H9 (cell line): ENCODE measurements at regions not wholly inside any gene's neighbourhood (a gene's known extent, or its start where the extent isn't known, plus 50 kb on each side); places are given as distances from the start of the nearest gene placed in this dataset.
"Not testable (repeated sequence)": the region's sequence is repeated elsewhere in the genome, so short reads cannot be mapped to it uniquely, and the experiment has no call there.

Experiments
- DNase-seq: peaks from one replicate; pipeline ENCODE4 v3.0.0-alpha.2; 2017
- H2AFZ ChIP-seq: one replicate; pipeline ENCODE4 v1.6.1; 2013; ENCODE audit warnings: mild to moderate bottlenecking, low read length, control low read depth, moderate library complexity
- H2AK5ac ChIP-seq: 2 replicates; pipeline ENCODE4 v1.6.1; 2013; ENCODE audit warnings: low read length, control low read depth, mixed read lengths; ENCODE audit not compliant: insufficient read length
- H2BK120ac ChIP-seq: one replicate; pipeline ENCODE4 v1.6.1; 2013; ENCODE audit warnings: low read depth, mild to moderate bottlenecking, low read length, control low read depth, inconsistent platforms; ENCODE audit not compliant: poor library complexity, severe bottlenecking
- H2BK12ac ChIP-seq: 2 replicates; pipeline ENCODE4 v1.6.1; 2013; ENCODE audit warnings: low read length, control low read depth, mixed read lengths, low read depth; ENCODE audit not compliant: insufficient read length
- H2BK15ac ChIP-seq: 2 replicates; pipeline ENCODE4 v1.6.1; 2013; ENCODE audit warnings: low read depth, low read length, control low read depth
- H2BK20ac ChIP-seq: one replicate; pipeline ENCODE4 v1.6.1; 2013; ENCODE audit warnings: low read depth, mild to moderate bottlenecking, low read length, control low read depth, inconsistent platforms; ENCODE audit not compliant: poor library complexity, severe bottlenecking
- H2BK5ac ChIP-seq: 2 replicates; pipeline ENCODE4 v1.6.1; 2013; ENCODE audit warnings: low read length, control low read depth, mixed read lengths; ENCODE audit not compliant: insufficient read length
- H3K14ac ChIP-seq: 2 replicates; pipeline ENCODE4 v1.6.1; 2013; ENCODE audit warnings: low read length, control low read depth; ENCODE audit not compliant: insufficient read depth
- H3K18ac ChIP-seq: 2 replicates; pipeline ENCODE4 v1.6.1; 2013; ENCODE audit warnings: low read depth, mild to moderate bottlenecking, mixed read lengths, low read length, control low read depth; ENCODE audit not compliant: insufficient read length
- H3K23ac ChIP-seq: 2 replicates; pipeline ENCODE4 v1.6.1; 2013; ENCODE audit warnings: low read length, control low read depth, mixed read lengths, low read depth; ENCODE audit not compliant: insufficient read length
- H3K23me2 ChIP-seq: 2 replicates; pipeline ENCODE4 v1.6.1; 2013; ENCODE audit warnings: low read depth, mild to moderate bottlenecking, mixed read lengths, low read length, control low read depth; ENCODE audit not compliant: insufficient read length, poor library complexity, severe bottlenecking
- H3K27ac ChIP-seq: 2 replicates; pipeline ENCODE4 v1.5.1; 2013; ENCODE audit warnings: low read length, control low read depth, mixed read lengths, low read depth; ENCODE audit not compliant: insufficient read length
- H3K27me3 ChIP-seq: 2 replicates; pipeline ENCODE4 v1.6.1; 2013; ENCODE audit warnings: low read length, control low read depth, inconsistent platforms; ENCODE audit not compliant: insufficient read depth
- H3K4ac ChIP-seq: 2 replicates; pipeline ENCODE4 v1.6.1; 2013; ENCODE audit warnings: low read depth, mild to moderate bottlenecking, control low read depth, inconsistent platforms, low read length, moderate library complexity
- H3K4me1 ChIP-seq: 2 replicates; pipeline ENCODE4 v1.6.1; 2013; ENCODE audit warnings: low read length, control low read depth, inconsistent platforms; ENCODE audit not compliant: insufficient read depth
- H3K4me2 ChIP-seq: 2 replicates; pipeline ENCODE4 v1.6.1; 2013; ENCODE audit warnings: low read length, control low read depth, mixed read lengths; ENCODE audit not compliant: insufficient read length, insufficient read depth
- H3K56ac ChIP-seq: 2 replicates; pipeline ENCODE4 v1.6.1; 2013; ENCODE audit warnings: low read depth, mild to moderate bottlenecking, mixed read lengths, low read length, control low read depth; ENCODE audit not compliant: insufficient read length
- H3K79me1 ChIP-seq: 2 replicates; pipeline ENCODE4 v1.6.1; 2013; ENCODE audit warnings: low read depth, mild to moderate bottlenecking, moderate library complexity, low read length, control low read depth, inconsistent platforms; ENCODE audit not compliant: insufficient read depth, poor library complexity, severe bottlenecking
- H3K79me2 ChIP-seq: 2 replicates; pipeline ENCODE4 v1.6.1; 2013; ENCODE audit warnings: low read length, control low read depth, inconsistent platforms; ENCODE audit not compliant: insufficient read depth
- H3K9ac ChIP-seq: 2 replicates; pipeline ENCODE4 v1.6.1; 2013; ENCODE audit warnings: low read length, control low read depth, mixed read lengths; ENCODE audit not compliant: insufficient read length; ENCODE audit errors: extremely low read depth
- H3K9me3 ChIP-seq: one replicate; pipeline ENCODE4 v1.6.1; 2013; ENCODE audit warnings: low read depth, low read length, inconsistent platforms; ENCODE audit not compliant: control insufficient read depth
- H3T11ph ChIP-seq: one replicate; pipeline ENCODE4 v1.6.1; 2013; ENCODE audit warnings: mild to moderate bottlenecking, low read length, control low read depth, inconsistent platforms
- H4K20me1 ChIP-seq: one replicate; pipeline ENCODE4 v1.6.1; 2013; ENCODE audit not compliant: control insufficient read depth, insufficient read length, insufficient read depth
- H4K5ac ChIP-seq: 2 replicates; pipeline ENCODE4 v1.6.1; 2013; ENCODE audit warnings: low read depth, mild to moderate bottlenecking, mixed read lengths, low read length, control low read depth; ENCODE audit not compliant: insufficient read length
- H4K8ac ChIP-seq: replicated peaks from 2 replicates; pipeline ENCODE4 v1.6.1; 2013; ENCODE audit warnings: low read length, control low read depth, mixed read lengths, low read depth; ENCODE audit not compliant: insufficient read length
- H4K91ac ChIP-seq: 2 replicates; pipeline ENCODE4 v1.6.1; 2013; ENCODE audit warnings: low read depth, mild to moderate bottlenecking, moderate library complexity, mixed read lengths, low read length, control low read depth; ENCODE audit not compliant: insufficient read length
- H3K27ac Mint-ChIP-seq, 3 experiments: 2 replicates in 2 of 3; 3 replicates in 1 of 3; pipeline ENCODE4 v1.8.0; 2020 to 2021; ENCODE audit warnings: mixed read lengths in 3 of 3, mild to moderate bottlenecking in 1 of 3, moderate library complexity in 1 of 3
- H3K27me3 Mint-ChIP-seq: 2 replicates; pipeline ENCODE4 v1.8.0; 2021; ENCODE audit warnings: low read depth, mild to moderate bottlenecking, moderate library complexity, mixed read lengths
- H3K36me3 Mint-ChIP-seq, 3 experiments: 2 replicates in 2 of 3; 3 replicates in 1 of 3; pipeline ENCODE4 v1.8.0; 2020 to 2021; ENCODE audit warnings: low read depth in 3 of 3, mixed read lengths in 3 of 3; ENCODE audit not compliant: insufficient read depth in 1 of 3
- H3K4me1 Mint-ChIP-seq, 2 experiments: 2 replicates each; pipeline ENCODE4 v1.8.0; 2020; ENCODE audit warnings: mixed read lengths in 2 of 2
- H3K4me3 Mint-ChIP-seq, 2 experiments: 2 replicates in 1 of 2; 3 replicates in 1 of 2; pipeline ENCODE4 v1.8.0; 2020 to 2021; ENCODE audit warnings: mild to moderate bottlenecking in 2 of 2, mixed read lengths in 2 of 2, moderate library complexity in 1 of 2
- H3K9me3 Mint-ChIP-seq, 2 experiments: 2 replicates in 1 of 2; 3 replicates in 1 of 2; pipeline ENCODE4 v1.8.0; 2020; ENCODE audit warnings: mild to moderate bottlenecking in 2 of 2, mixed read lengths in 2 of 2, moderate library complexity in 1 of 2
- WGBS: extraction: QIAGEN DNeasy Blood & Tissue Kit; methylation state at CpG from one replicate; pipeline ENCODE4 v1.1.7; 2013; ENCODE audit warnings: missing lambda C conversion rate, low lambda C conversion rate, mixed read lengths; ENCODE audit not compliant: insufficient read length; ENCODE audit errors: extremely low coverage; 5-methylcytosine and 5-hydroxymethylcytosine counted together

DNA sequence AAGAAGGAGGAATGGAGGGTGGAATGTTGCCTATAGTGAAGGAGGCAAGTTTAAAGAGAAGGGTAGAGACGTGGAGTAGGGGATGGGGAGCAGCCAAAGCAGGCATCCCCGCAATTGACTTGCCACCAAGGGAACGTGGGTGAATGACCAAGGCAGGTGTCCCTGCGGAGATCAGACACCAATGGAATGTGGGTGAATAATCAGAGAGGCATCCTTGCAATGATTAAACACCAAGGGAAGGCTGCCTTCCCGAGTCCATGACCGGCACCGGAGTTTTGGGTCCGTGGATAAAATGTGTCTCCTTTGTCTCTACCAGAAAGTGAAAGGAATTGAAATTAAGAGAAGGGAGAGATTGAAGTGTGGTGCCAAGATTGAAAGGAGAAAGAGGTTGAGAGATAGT is 61.9 kb upstream of the APP start:
- not testable (repeated sequence) for H3K4me3 Mint-ChIP-seq, H3K27ac ChIP-seq, H3K14ac ChIP-seq, H2BK5ac ChIP-seq, H3K79me1 ChIP-seq, H3K79me2 ChIP-seq, H3K9ac ChIP-seq, H4K8ac ChIP-seq, H3K9me3 ChIP-seq, H3T11ph ChIP-seq, H3K27me3 Mint-ChIP-seq, H2BK12ac ChIP-seq, H2AK5ac ChIP-seq, H3K23ac ChIP-seq, H3K27ac Mint-ChIP-seq, H3K4ac ChIP-seq, H3K27me3 ChIP-seq, H3K23me2 ChIP-seq, H3K56ac ChIP-seq, H2BK20ac ChIP-seq, H4K5ac ChIP-seq, H3K4me2 ChIP-seq, DNase-seq, H3K4me1 ChIP-seq, H2BK15ac ChIP-seq, H2BK120ac ChIP-seq, H2AFZ ChIP-seq, H3K18ac ChIP-seq, H4K91ac ChIP-seq, H4K20me1 ChIP-seq
- WGBS, result no CpG with 5 or more reads among the region's 8 CpGs
- Mint-ChIP-seq H3K9me3 (peaks cover 20 to 24% of the 10 kb centered on the region in 2 experiments), H3K36me3 (peaks cover 18 to 23% (median 22%) of the 10 kb centered on the region in 3 experiments), H3K4me1 (peaks cover 7 to 13% of the 10 kb centered on the region in 2 experiments)
